BE2C (cell line): ENCODE measurements at regions not wholly inside any gene's neighbourhood (a gene's known extent, or its start where the extent isn't known, plus 50 kb on each side); places are given as distances from the start of the nearest gene placed in this dataset.

Experiments used
- DNase-seq: peaks from one replicate; pipeline ENCODE4 v3.0.0-alpha.2; 2020
- H3K27me3 ChIP-seq: fragments of 250-450 bp; sonication (Bioruptor Pico); 2 replicates; pipeline ENCODE4 v1.5.1; 2020; ENCODE audit warnings: mild to moderate bottlenecking
- H3K36me3 ChIP-seq: fragments of 250-450 bp; sonication (Bioruptor Pico); 2 replicates; pipeline ENCODE4 v1.5.1; 2020; ENCODE audit warnings: mild to moderate bottlenecking
- H3K4me1 ChIP-seq: fragments of 250-450 bp; sonication (Bioruptor Pico); 2 replicates; pipeline ENCODE4 v1.5.1; 2020
- H3K4me3 ChIP-seq: 2 replicates; pipeline ENCODE4 v1.5.1; 2011; ENCODE audit warnings: low read depth, low read length
- H3K9me3 ChIP-seq: fragments of 250-450 bp; sonication (Bioruptor Pico); 2 replicates; pipeline ENCODE4 v1.5.1; 2020
- CTCF ChIP-seq: IDR thresholded peaks from 2 replicates; pipeline ENCODE4 v1.5.1; 2012; ENCODE audit warnings: mild to moderate bottlenecking, low read depth, low read length

DNA sequence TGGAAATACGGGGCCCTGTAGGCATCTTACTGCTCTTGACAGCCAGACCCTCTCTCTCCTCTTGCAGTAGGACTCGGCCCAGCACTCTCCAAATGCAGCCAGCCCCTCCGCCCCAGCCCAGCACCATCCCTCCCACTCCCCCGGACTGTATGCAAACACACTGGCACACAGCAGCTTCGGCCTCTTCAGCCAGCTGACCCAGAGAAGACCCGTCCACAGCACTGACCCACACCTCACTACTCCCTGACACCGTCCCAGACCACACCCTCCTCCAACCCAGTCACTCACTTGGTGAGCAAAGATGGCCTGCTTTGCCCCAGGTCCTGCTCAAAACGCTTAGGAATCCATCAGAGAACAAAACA is 164.6 kb downstream of the IGLL1 start:
- Histone ChIP-seq H3K4me1 (no peaks in the 10 kb centered on the region), H3K9me3 (no peaks in the 10 kb centered on the region), H3K36me3 (no peaks in the 10 kb centered on the region), H3K4me3 (no peak overlapping the region), H3K27me3 (no peaks in the 10 kb centered on the region)
- TF ChIP-seq CTCF: no peak
- no peak for DNase-seq

- no peak for DNase-seq
- no peaks in the 10 kb centered on the region for H3K36me3 ChIP-seq
- no peak for TF ChIP-seq CTCF
- H3K4me1 ChIP-seq: no peaks in the 10 kb centered on the region
- no peaks in the 10 kb centered on the region for H3K9me3 ChIP-seq
- H3K27me3 ChIP-seq: no peaks in the 10 kb centered on the region
- H3K4me3 ChIP-seq: no peak overlapping the region
Observed at GRCh38 chr22:23414727-23415489, 165.2 kb downstream of the IGLL1 start.

- no peaks in the 10 kb centered on the region for H3K36me3 ChIP-seq
- no peak for TF ChIP-seq CTCF
- no peak for DNase-seq
- H3K27me3 ChIP-seq: no peaks in the 10 kb centered on the region
- H3K9me3 ChIP-seq: no peaks in the 10 kb centered on the region
- no peak overlapping the region for H3K4me3 ChIP-seq
- no peaks in the 10 kb centered on the region for H3K4me1 ChIP-seq
Observed at GRCh38 chr22:23411739-23412138, 168.4 kb downstream of the IGLL1 start.

- H3K27me3 ChIP-seq: no peaks in the 10 kb centered on the region
- H3K4me3 ChIP-seq: no peak overlapping the region
- no peak for DNase-seq
- H3K9me3 ChIP-seq: no peaks in the 10 kb centered on the region
- H3K4me1 ChIP-seq: no peaks in the 10 kb centered on the region
- no peaks in the 10 kb centered on the region for H3K36me3 ChIP-seq
- no peak for TF ChIP-seq CTCF
Observed at GRCh38 chr22:23410411-23410810, 169.7 kb downstream of the IGLL1 start.

- Histone ChIP-seq H3K27me3 (no peaks in the 10 kb centered on the region), H3K4me3 (no peak overlapping the region), H3K4me1 (no peaks in the 10 kb centered on the region), H3K36me3 (no peaks in the 10 kb centered on the region), H3K9me3 (no peaks in the 10 kb centered on the region)
- DNase-seq: no peak
- no peak for TF ChIP-seq CTCF
Observed at GRCh38 chr22:23409976-23410375, 170.1 kb downstream of the IGLL1 start.

DNA sequence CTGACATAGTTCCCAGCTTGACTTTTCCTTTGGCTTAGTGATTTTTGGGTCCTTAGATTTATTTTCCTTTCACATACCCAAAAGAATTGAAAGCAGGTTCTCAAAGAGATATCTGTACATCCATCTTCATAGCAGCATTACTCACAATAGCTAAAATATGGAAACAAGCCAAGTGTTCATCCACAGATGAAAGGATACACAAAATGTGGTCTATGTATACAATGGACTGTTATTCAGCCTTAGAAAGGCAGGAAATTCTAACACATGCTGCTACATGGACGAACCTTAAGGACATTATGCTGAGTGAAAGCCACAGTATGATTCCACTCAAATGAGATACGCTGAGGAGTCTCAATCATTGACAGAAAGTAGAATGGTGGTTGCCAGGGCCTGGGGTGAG is 171.8 kb downstream of the IGLL1 start:
- no peak overlapping the region for H3K4me3 ChIP-seq
- no peak for TF ChIP-seq CTCF
- no peaks in the 10 kb centered on the region for H3K36me3 ChIP-seq
- H3K4me1 ChIP-seq: no peaks in the 10 kb centered on the region
- DNase-seq: no peak
- no peaks in the 10 kb centered on the region for H3K9me3 ChIP-seq
- no peaks in the 10 kb centered on the region for H3K27me3 ChIP-seq
